ENCODE measurements at regions not wholly inside any gene's neighbourhood (a gene's known extent, or its start where the extent isn't known, plus 50 kb on each side); places are given as distances from the start of the nearest gene placed in this dataset.
"Not testable (repeated sequence)": the region's sequence is repeated elsewhere in the genome, so short reads cannot be mapped to it uniquely, and the experiment has no call there.

- not testable (repeated sequence) for TF ChIP-seq CTCF, POLR2A (IDR thresholded peaks at IDR 0.05)
Observed at GRCh38 chr2:111605798-111606197, 278.2 kb downstream of the ANAPC1 start.

Data from esophagus squamous epithelium (tissue), 4 donors.